NCI-H526 (cell line): ENCODE measurements at regions not wholly inside any gene's neighbourhood (a gene's known extent, or its start where the extent isn't known, plus 50 kb on each side); places are given as distances from the start of the nearest gene placed in this dataset.

Experiments
- DNase-seq, 2 experiments: peaks; one replicate each; lab custom pipeline; 2025; lab: John Stamatoyannopoulos, UW

- DNase-seq = no peak
Measured at GRCh38 chr15:47620960-47621681, 96.2 kb upstream of the SEMA6D start.

- no peak for DNase-seq
Measured at GRCh38 chr15:47622055-47622454, 95.2 kb upstream of the SEMA6D start.

GRCh38 chr15:47624503-47624902, 92.8 kb upstream of the SEMA6D start:
- no peak for DNase-seq

GRCh38 chr15:47639042-47639441, 78.3 kb upstream of the SEMA6D start:
- no peak for DNase-seq

GRCh38 chr15:47640079-47640478, 77.2 kb upstream of the SEMA6D start:
- DNase-seq = no peak

GRCh38 chr15:47640901-47641300, 76.4 kb upstream of the SEMA6D start:
- no peak for DNase-seq

GRCh38 chr15:47644722-47645121, 72.6 kb upstream of the SEMA6D start:
- DNase-seq = no peak

GRCh38 chr15:47650564-47650963, 66.7 kb upstream of the SEMA6D start:
- DNase-seq = no peak

GRCh38 chr15:47652328-47652727, 65.0 kb upstream of the SEMA6D start:
- DNase-seq = no peak

- DNase-seq = no peak
Measured at GRCh38 chr15:47652844-47653243, 64.5 kb upstream of the SEMA6D start.

GRCh38 chr15:47661661-47662180, 55.6 kb upstream of the SEMA6D start:
- DNase-seq = no peak

GRCh38 chr15:47663101-47663500, 54.2 kb upstream of the SEMA6D start:
- DNase-seq = no peak
